BE2C (cell line): ENCODE measurements at regions not wholly inside any gene's neighbourhood (a gene's known extent, or its start where the extent isn't known, plus 50 kb on each side); places are given as distances from the start of the nearest gene placed in this dataset.

Experiments
- DNase-seq: peaks from one replicate; pipeline ENCODE4 v3.0.0-alpha.2; 2020
- H3K27me3 ChIP-seq: fragments of 250-450 bp; sonication (Bioruptor Pico); 2 replicates; pipeline ENCODE4 v1.5.1; 2020; ENCODE audit warnings: mild to moderate bottlenecking
- H3K36me3 ChIP-seq: fragments of 250-450 bp; sonication (Bioruptor Pico); 2 replicates; pipeline ENCODE4 v1.5.1; 2020; ENCODE audit warnings: mild to moderate bottlenecking
- H3K4me1 ChIP-seq: fragments of 250-450 bp; sonication (Bioruptor Pico); 2 replicates; pipeline ENCODE4 v1.5.1; 2020
- H3K4me3 ChIP-seq: 2 replicates; pipeline ENCODE4 v1.5.1; 2011; ENCODE audit warnings: low read depth, low read length
- H3K9me3 ChIP-seq: fragments of 250-450 bp; sonication (Bioruptor Pico); 2 replicates; pipeline ENCODE4 v1.5.1; 2020
- TF ChIP-seq, protein P1 (sequence below): IDR thresholded peaks from 2 replicates; pipeline ENCODE4 v1.5.1; 2012; ENCODE audit warnings: mild to moderate bottlenecking, low read depth, low read length

DNA sequence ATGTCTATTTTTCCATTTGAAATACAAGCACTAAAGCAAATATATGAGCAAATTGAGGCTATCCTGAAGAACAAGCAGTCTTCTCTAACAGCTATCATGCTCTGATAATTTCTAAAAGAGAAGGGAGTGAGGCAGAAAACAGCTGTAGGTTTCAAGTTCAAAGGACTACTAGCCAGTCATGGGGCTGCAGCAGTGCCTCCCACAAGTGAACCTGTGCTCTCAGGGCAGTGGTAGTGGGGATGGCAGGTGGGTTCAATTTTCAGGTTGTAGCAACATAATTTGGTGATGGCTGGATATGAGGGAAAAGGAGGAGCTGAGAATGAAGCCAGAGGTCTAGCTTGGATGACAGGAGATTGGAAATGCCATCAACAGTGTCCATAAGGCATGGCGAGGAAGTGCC is 93.5 kb upstream of the ARHGAP20 start:
- no peaks in the 10 kb centered on the region for H3K4me1 ChIP-seq
- no peak overlapping the region for H3K4me3 ChIP-seq
- TF ChIP-seq, protein P1, sequence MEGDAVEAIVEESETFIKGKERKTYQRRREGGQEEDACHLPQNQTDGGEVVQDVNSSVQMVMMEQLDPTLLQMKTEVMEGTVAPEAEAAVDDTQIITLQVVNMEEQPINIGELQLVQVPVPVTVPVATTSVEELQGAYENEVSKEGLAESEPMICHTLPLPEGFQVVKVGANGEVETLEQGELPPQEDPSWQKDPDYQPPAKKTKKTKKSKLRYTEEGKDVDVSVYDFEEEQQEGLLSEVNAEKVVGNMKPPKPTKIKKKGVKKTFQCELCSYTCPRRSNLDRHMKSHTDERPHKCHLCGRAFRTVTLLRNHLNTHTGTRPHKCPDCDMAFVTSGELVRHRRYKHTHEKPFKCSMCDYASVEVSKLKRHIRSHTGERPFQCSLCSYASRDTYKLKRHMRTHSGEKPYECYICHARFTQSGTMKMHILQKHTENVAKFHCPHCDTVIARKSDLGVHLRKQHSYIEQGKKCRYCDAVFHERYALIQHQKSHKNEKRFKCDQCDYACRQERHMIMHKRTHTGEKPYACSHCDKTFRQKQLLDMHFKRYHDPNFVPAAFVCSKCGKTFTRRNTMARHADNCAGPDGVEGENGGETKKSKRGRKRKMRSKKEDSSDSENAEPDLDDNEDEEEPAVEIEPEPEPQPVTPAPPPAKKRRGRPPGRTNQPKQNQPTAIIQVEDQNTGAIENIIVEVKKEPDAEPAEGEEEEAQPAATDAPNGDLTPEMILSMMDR, result no peak
- H3K9me3 ChIP-seq, result no peaks in the 10 kb centered on the region
- no peak for DNase-seq
- H3K27me3 ChIP-seq, result no peaks in the 10 kb centered on the region
- no peaks in the 10 kb centered on the region for H3K36me3 ChIP-seq

DNA sequence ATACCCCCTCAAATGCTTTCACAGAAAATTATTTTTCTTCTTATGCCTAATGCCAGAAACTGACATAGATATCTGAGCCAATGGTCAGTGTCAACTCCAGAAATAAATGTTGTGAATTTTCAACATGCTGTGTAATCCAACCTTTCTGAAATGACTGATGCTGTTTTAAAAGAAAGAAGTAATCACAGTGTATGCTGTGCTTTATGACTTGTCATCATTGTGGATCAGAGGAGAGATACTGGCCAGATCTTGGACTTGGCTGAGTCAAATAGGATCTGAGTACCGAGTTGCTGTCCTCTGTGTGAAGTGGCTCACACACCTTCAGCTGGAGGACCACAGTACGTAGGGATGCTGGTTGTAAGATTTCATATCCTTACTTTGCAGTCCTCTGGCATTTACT is 89.9 kb upstream of the ARHGAP20 start:
- TF ChIP-seq, protein P1, result no peak
- no peaks in the 10 kb centered on the region for H3K36me3 ChIP-seq
- H3K9me3 ChIP-seq, result no peaks in the 10 kb centered on the region
- no peaks in the 10 kb centered on the region for H3K4me1 ChIP-seq
- no peaks in the 10 kb centered on the region for H3K27me3 ChIP-seq
- no peak for DNase-seq
- H3K4me3 ChIP-seq, result no peak overlapping the region

DNA sequence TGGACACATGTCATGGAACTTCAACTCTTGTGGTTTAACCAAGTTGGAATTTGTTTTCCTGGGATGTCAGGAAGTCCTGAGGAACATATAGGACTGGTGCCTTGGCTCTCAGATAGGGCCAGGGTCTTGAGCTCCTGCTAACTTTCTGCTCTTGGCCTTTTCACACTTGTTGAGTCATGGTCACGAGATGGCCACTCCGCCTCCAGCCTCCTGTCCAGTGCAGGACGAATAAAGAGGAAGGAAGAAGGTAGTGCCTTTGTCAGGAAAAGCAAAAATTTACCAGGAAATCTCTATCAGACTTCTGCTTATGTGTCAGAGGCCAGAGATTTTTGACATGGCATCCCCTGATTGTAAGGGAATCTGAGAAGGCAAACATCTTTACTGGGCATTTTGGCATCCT is 89.1 kb upstream of the ARHGAP20 start:
- Histone ChIP-seq H3K4me3 (no peak overlapping the region), H3K9me3 (no peaks in the 10 kb centered on the region), H3K27me3 (no peaks in the 10 kb centered on the region), H3K36me3 (no peaks in the 10 kb centered on the region), H3K4me1 (no peaks in the 10 kb centered on the region)
- DNase-seq, result no peak
- TF ChIP-seq, protein P1, result no peak

DNA sequence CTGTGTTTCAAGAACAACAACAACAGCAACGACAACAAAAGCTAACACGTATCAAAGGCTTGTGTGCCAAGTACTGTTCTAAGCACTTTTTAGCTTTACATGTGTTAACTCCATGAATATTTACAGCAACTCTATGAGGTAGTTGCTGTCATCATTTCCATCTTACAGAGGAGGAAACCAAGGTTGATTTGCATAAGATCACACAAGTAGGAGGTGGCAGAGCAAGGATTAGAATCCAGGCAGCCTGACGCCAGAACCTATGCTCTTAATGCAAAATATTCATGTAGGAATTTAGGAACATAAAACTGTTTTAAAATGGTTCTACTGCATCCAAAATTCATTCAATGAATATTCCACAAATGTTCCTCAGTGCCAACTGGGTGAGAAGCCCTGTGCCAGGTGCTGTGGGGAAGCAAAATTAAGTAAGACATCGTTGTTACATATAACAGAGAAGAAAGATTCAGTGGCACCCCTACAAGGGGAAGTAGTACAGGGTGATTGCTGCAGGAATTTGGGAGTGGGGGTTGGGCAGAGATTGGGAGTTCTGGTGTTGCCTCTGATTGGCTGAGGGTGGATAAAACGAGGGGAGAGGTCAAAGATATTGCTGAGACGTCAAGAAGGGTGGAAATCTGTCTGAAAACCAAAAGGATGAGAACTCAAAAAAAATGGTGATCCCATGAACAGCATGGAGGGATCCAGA is 86.1 kb upstream of the ARHGAP20 start:
- H3K27me3 ChIP-seq, result no peaks in the 10 kb centered on the region
- no peaks in the 10 kb centered on the region for H3K36me3 ChIP-seq
- no peak overlapping the region for H3K4me3 ChIP-seq
- DNase-seq, result no peak
- no peaks in the 10 kb centered on the region for H3K4me1 ChIP-seq
- TF ChIP-seq, protein P1, result no peak
- no peaks in the 10 kb centered on the region for H3K9me3 ChIP-seq

DNA sequence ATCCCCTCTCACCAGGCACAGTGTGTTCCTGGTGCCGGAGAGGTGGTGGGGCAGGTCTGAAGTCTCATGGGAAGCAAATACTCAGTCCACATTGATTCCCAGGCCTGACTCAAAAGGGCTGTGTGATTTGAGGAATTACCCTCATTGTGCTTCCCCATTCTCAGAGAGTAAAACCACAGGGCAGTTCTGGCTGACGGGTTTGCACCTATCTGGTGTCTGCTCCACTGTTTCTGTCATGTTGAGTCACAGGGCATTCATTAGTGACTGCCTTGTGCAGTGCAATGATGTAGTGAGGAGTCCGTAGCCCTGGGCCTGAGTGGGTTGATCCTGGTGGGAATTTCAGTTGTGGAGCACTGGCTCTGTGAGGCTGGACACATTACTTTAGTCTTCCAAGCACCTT is 85.2 kb upstream of the ARHGAP20 start:
- H3K4me3 ChIP-seq, result no peak overlapping the region
- no peak for DNase-seq
- H3K9me3 ChIP-seq, result no peaks in the 10 kb centered on the region
- no peaks in the 10 kb centered on the region for H3K36me3 ChIP-seq
- TF ChIP-seq, protein P1, result no peak
- H3K27me3 ChIP-seq, result no peaks in the 10 kb centered on the region
- no peaks in the 10 kb centered on the region for H3K4me1 ChIP-seq

DNA sequence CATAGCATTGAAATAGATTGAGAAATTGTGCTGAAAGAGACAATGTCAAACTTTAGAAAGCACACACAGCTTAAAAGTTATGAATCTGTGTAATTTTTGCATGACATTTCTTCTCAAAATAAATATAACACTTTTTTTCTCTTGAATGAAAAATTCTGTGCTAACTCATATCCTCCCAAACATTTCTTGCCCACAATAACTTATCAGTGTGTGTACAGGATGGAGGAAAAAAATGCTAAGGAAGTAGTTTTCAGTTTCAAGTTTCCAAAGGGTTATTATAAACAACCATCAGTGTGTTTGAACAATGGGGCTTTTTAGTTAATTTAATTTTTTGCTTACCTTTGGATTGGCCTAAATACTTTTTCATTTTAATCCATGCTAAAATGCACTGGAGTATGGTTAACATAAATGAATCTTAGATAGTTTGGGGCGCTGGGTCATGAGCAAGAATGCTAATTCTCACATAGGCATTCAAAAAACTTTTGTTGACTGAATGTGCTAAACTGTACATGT is 82.9 kb upstream of the ARHGAP20 start:
- TF ChIP-seq, protein P1, result no peak

More for the DNA sequence above, 82.9 kb upstream of the ARHGAP20 start:
- no peaks in the 10 kb centered on the region for H3K27me3 ChIP-seq
- H3K4me1 ChIP-seq, result no peaks in the 10 kb centered on the region
- no peaks in the 10 kb centered on the region for H3K9me3 ChIP-seq
- no peak overlapping the region for H3K4me3 ChIP-seq
- no peak for DNase-seq
- H3K36me3 ChIP-seq, result no peaks in the 10 kb centered on the region
